Stimulated activated CD4-positive, alpha-beta T cell treated with anti-CD3 and anti-CD28 coated beads, Interleukin-12 subunit alpha, Interleukin-12 subunit beta, amount 100 ng/mL, for 48 hours (primary cell): ENCODE measurements at regions not wholly inside any gene's neighbourhood (a gene's known extent, or its start where the extent isn't known, plus 50 kb on each side); places are given as distances from the start of the nearest gene placed in this dataset.
"Not testable (repeated sequence)": the region's sequence is repeated elsewhere in the genome, so short reads cannot be mapped to it uniquely, and the experiment has no call there.

Source experiments
- DNase-seq, 3 donors: peaks; one replicate each; pipeline ENCODE4 v3.0.0-alpha.2; 2020; ENCODE audit warnings: low read depth in 2 of 3, low spot score in 1 of 3

GRCh38 chr18:961644-962355, 57.1 kb downstream of the ADCYAP1 start:
- DNase-seq = peak; percentile 14 to 58 (median 24)

- no peak for DNase-seq
These were observed 58.6 kb downstream of the ADCYAP1 start for GRCh38 chr18:963276-963675.

GRCh38 chr18:965921-966758, 61.5 kb downstream of the ADCYAP1 start:
- DNase-seq = no peak

GRCh38 chr18:966759-967576, 62.3 kb downstream of the ADCYAP1 start:
- no peak for DNase-seq

GRCh38 chr18:968910-969309, 64.2 kb downstream of the ADCYAP1 start:
- DNase-seq = not testable (repeated sequence)

GRCh38 chr18:969311-969710, 64.6 kb downstream of the ADCYAP1 start:
- not testable (repeated sequence) for DNase-seq

GRCh38 chr18:974606-975005, 69.9 kb downstream of the ADCYAP1 start:
- DNase-seq = not testable (repeated sequence)

DNA sequence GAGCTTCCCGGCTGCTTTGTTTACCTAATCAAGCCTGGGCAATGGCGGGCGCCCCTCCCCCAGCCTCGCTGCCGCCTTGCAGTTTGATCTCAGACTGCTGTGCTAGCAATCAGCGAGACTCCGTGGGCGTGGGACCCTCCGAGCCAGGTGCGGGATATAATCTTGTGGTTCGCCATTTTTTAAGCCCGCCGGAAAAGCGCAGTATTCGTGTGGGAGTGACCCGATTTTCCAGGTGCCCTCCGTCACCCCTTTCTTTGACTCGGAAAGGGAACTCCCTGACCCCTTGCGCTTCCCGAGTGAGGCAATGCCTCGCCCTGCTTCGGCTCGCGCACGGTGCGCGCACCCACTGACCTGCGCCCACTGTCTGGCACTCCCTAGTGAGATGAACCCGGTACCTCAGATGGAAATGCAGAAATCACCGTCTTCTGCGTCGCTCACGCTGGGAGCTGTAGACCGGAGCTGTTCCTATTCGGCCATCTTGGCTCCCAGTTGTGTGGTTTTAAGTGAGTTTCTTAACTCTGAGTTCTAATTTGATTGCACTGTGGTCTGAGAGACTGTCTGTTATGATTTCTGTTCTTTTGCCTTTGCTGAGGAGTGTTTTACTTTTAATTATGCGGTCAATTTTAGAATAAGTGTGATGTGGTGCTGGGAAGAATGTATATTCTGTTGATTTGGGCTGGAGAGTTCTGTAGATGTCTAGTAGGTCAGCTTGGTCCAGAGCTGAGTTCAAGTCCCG, 71.9 kb downstream of the ADCYAP1 start:
- not testable (repeated sequence) for DNase-seq

DNA sequence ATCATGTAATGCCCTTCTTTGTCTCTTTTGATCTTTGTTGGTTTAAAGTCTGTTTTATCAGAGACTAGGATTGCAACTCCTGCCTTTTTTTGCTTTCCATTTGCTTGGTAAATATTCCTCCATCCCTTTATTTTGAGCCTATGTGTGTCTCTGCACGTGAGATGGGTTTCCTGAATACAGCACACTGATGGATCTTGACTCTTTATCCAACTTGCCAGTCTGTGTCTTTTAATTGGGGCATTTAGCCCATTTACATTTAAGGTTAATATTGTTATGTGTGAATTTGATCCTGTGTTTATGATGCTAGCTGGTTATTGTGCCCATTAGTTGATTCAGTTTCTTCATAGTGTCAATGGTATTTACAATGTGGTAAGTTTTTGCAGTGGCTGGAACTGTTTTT, 72.7 kb downstream of the ADCYAP1 start:
- DNase-seq = not testable (repeated sequence)

DNA sequence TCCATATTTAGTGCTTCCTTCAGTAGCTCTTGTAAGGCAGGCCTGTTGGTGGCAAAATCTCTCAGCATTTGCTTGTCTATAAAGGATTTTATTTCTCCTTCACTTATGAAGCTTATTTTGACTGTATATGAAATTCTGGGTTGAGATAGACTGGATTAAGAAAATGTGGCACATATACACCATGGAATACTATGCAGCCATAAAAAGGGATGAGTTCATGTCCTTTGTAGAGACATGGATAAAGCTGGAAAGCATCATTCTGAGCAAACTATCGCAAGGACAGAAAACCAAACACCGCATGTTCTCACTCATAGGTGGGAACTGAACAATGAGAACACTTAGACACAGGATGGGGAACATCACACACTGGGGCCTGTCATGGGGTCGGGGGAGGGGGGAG, 73.1 kb downstream of the ADCYAP1 start:
- DNase-seq = not testable (repeated sequence)

DNA sequence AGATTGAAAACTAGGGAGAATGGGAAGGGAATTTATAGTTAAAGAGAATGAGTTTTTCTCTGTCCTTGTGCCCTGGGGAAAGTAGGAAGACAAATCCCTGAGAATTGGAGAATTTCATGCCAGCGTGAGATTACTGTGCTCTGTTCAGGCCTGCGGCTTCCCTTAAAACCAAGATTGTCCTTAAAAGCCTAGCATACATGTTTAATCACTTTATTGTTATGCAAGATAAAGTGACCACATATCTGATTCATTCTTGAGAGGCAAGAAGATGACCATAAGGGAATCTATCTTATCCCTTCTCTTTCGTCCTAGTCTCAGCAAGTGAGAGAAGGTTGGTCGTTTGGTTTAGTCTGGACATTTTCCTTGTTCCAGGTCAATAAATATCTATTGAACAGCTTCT, 75.9 kb downstream of the ADCYAP1 start:
- DNase-seq = no peak

GRCh38 chr18:984004-984403, 79.3 kb downstream of the ADCYAP1 start:
- no peak for DNase-seq

GRCh38 chr18:985212-985661, 80.6 kb downstream of the ADCYAP1 start:
- DNase-seq = no peak

GRCh38 chr18:986051-986450, 81.4 kb downstream of the ADCYAP1 start:
- no peak for DNase-seq

- no peak for DNase-seq
These were observed 81.9 kb downstream of the ADCYAP1 start for GRCh38 chr18:986552-986951.

GRCh38 chr18:987325-988186, 82.9 kb downstream of the ADCYAP1 start:
- no peak for DNase-seq

DNA sequence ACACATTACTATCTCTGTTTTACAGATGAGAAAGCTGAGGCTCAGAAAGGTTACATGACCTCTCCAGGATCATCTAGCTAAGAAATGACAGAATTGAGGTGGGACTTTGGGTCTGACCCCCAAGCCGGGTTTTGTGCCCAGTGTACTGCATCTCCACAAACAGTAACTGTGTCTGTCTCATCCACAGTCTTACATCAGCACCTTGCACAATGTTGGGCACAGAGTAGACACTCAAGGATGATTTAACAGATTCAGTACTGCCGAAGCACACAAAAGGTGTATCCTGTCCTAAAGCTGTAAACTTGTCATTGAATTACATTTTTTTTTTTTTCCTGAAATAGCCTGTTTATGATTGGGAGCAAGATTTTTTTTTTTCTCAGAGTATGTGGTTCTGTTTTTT, 84.8 kb downstream of the ADCYAP1 start:
- no peak for DNase-seq

DNA sequence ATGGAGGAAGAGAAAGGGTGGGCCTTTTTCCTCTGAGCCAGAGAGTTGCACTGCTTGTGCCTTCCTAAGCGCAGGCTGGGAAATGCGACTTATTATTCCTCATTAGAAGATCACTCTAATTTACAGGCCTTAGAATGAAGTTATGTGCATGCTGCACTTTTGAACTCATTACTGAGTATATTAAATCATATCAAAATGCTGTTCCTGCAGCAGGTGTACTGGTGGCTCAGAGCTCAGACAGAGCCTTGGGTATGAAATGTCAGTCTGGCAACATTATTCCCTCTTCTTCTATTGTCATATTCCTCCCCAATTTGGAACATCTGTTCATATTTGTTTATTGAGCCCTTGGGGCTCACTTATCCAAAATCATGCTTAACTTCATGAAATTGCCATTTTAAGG, 85.5 kb downstream of the ADCYAP1 start:
- no peak for DNase-seq

GRCh38 chr18:991441-991840, 86.8 kb downstream of the ADCYAP1 start:
- DNase-seq = no peak

GRCh38 chr18:993560-993959, 88.9 kb downstream of the ADCYAP1 start:
- DNase-seq = no peak
